ENCODE measurements at regions not wholly inside any gene's neighbourhood (a gene's known extent, or its start where the extent isn't known, plus 50 kb on each side); places are given as distances from the start of the nearest gene placed in this dataset.

DNA sequence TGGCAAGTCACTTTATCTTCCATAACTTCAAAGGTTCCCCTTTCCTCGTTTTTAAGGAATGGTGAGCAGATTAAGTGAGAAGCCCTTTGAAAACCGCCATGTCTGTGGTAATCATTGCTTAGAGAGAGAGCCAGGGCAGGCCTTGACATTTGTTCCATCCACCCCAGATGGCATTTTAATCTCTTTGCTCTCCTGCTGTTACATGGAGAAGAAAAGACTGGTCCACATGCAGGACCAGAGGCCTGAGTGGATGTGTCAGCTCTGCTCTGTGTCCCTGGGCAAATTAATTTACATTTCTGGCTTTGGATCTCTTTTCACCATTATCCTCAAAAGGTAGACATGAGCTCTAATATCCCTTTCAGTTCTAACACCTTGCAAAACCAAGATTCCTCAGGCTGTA is 157.3 kb upstream of the LPP start:
- TF ChIP-seq, protein P1, sequence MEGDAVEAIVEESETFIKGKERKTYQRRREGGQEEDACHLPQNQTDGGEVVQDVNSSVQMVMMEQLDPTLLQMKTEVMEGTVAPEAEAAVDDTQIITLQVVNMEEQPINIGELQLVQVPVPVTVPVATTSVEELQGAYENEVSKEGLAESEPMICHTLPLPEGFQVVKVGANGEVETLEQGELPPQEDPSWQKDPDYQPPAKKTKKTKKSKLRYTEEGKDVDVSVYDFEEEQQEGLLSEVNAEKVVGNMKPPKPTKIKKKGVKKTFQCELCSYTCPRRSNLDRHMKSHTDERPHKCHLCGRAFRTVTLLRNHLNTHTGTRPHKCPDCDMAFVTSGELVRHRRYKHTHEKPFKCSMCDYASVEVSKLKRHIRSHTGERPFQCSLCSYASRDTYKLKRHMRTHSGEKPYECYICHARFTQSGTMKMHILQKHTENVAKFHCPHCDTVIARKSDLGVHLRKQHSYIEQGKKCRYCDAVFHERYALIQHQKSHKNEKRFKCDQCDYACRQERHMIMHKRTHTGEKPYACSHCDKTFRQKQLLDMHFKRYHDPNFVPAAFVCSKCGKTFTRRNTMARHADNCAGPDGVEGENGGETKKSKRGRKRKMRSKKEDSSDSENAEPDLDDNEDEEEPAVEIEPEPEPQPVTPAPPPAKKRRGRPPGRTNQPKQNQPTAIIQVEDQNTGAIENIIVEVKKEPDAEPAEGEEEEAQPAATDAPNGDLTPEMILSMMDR (IDR thresholded peaks at IDR 0.05): no peak
- DNase-seq (ENCODE audit: low spot score): no peak
- Histone ChIP-seq H3K4me3 (no peak overlapping the region), H3K27ac (no peak overlapping the region)

DNA sequence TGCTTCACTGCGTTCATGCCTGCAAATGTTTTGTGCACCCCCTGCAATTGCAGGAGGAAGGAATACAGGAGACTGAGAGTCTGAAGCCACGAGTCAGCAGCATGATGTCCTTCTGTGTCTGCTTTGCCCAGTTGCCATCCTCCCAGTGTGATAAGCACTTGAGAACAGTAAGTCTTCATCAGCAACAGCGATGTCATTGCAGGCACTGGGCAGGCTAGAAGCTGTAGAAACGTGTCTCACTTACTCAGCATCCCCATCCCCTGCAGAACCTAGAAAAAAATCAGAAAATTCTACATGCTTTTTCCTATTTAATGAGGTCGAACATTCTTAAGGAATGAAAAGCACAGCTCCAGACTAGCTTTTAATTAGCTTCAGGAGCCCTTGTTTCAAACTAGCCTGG is 156.5 kb upstream of the LPP start:
- DNase-seq (ENCODE audit: low spot score): no peak
- Histone ChIP-seq H3K4me3 (no peak overlapping the region), H3K27ac (no peak overlapping the region)
- TF ChIP-seq, protein P1 (IDR thresholded peaks at IDR 0.05): no peak

DNA sequence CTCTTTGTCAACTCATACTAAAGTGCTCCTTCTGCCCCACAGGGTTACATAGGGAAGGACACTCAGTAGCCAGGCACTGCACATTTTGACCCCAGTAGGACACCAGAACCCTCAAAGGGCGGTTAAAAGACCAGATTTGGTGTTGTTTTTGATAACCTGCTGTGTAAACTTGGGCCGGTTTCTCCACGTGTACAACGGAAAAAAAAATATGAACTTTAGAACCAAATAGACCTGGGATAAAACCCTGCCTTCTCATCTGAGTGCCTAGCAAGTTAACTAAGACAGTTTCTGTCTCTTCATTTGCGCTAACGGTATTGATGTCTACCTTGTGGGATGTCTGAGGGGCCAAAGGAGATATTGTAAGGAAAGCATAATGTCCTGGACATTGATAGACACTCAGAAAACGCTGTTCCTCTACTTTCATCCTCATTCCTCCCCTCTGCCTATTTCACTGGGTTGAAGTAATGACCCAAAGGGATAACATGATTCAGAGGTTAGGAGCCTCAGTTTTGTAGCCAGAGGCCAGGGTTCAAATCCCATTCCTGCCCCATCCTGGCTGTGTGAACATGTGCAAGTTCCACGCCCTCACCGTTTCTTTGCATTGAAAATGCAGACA is 155.9 kb upstream of the LPP start:
- Histone ChIP-seq H3K4me3 (no peak overlapping the region), H3K27ac (no peak overlapping the region)
- TF ChIP-seq, protein P1 (IDR thresholded peaks at IDR 0.05): no peak
- no peak for DNase-seq (ENCODE audit: low spot score)

DNA sequence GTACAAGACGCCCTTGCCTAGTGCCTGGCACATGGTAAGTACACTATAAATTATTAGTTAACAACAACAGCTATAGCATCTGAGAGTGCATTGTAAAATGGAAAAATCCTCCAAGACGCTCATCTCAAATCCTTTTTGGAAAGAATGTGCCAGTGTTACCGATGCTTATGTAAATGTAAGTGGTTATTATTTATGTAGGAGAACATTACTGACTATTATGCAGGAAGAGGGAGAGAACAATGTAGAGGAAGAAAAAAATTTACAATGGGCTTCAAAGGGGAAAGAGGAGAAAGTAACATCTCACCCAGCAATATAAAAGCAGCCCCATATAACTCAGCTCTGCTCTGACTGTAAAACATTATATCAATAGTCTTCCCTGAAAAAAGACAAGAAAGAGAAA is 155.3 kb upstream of the LPP start:
- H3K27ac ChIP-seq: no peak overlapping the region
- TF ChIP-seq, protein P1 (IDR thresholded peaks at IDR 0.05): no peak
- no peak for DNase-seq (ENCODE audit: low spot score)
- no peak overlapping the region for H3K4me3 ChIP-seq

DNA sequence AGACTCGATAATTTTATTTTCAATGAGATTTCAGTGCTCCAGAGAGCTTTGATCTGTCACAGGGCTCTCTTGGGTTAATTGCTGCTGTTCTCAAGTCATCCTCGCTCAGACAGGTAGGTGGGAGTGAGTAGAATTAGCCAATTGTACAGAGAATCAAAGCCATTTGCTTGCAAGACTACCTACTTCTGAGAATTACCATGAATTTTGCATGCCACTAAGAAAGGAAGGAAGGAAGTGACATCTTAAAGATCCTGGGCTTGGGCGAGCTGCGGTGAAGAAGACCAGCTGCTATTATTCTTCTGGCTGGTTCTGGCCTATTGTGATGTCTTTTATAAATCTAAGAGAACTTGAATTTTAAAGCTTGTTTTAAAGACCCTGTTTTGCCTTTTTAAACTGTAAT is 154.1 kb upstream of the LPP start:
- Histone ChIP-seq H3K4me3 (no peak overlapping the region), H3K27ac (no peak overlapping the region)
- TF ChIP-seq, protein P1 (IDR thresholded peaks at IDR 0.05): no peak
- DNase-seq (ENCODE audit: low spot score): no peak

DNA sequence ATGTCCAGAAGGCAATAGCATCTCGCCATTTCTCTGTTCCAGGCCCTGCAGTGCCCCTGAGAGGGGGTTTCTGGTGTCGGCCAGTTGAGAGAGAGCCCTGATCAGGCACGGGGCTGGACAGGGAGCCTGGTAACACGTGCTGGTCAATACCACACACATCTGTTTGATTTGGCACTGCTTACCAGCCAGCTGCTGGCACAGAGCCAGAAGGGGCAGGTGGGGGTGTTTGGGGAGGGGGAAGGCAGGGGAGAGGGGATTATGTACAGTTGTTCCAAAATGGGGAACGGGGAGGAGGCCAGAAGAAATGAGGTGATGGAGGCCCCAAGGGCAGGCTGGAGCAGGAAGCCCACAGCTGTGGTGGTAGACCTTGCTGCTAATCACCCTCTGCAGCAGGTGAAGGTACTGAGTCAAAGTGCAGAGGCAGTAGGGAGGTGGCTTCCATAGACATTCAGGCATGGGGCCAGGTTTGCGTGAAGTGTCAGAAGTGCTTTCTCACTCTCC is 153.5 kb upstream of the LPP start:
- Histone ChIP-seq H3K27ac (no peak overlapping the region), H3K4me3 (no peak overlapping the region)
- DNase-seq (ENCODE audit: low spot score): no peak
- TF ChIP-seq, protein P1 (IDR thresholded peaks at IDR 0.05): no peak

DNA sequence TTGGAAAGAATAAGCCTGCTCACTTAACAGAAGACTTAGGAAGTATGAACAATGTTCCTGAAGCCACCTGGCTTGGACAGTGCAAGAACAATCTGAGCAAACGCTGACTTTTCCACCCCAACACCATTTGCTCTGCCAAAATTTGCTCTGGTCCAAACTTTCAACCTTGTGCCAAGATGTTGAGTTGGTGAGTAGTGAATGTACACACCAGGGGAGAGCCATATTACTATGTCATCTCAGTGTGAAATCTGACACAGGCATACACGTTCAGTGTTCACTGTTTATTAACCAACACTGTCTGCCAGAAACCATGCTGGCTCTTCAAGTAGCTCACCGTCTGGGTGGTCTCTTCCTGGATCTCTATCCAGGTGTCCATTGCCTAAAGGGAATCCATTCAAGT is 152.9 kb upstream of the LPP start:
- no peak for DNase-seq (ENCODE audit: low spot score)
- TF ChIP-seq, protein P1 (IDR thresholded peaks at IDR 0.05): no peak
- no peak overlapping the region for H3K27ac ChIP-seq
- no peak overlapping the region for H3K4me3 ChIP-seq

Data from coronary artery (tissue), 2 donors.